Esophagus muscularis mucosa (tissue), 3 donors: ENCODE measurements at regions not wholly inside any gene's neighbourhood (a gene's known extent, or its start where the extent isn't known, plus 50 kb on each side); places are given as distances from the start of the nearest gene placed in this dataset.
"Not testable (repeated sequence)": the region's sequence is repeated elsewhere in the genome, so short reads cannot be mapped to it uniquely, and the experiment has no call there.

Experiments used
- CTCF ChIP-seq, 3 experiments: fragments of 200-600 bp in 2 of 3; fragments of 450-650 bp in 1 of 3; sonication (generic) in 2 of 3; IDR thresholded peaks; one replicate each; pipeline ENCODE4 v1.5.1; 2017 to 2019; ENCODE audit warnings: antibody characterized with exemption in 3 of 3, mild to moderate bottlenecking in 2 of 3, moderate library complexity in 1 of 3
- POLR2A ChIP-seq: fragments of 450-650 bp; IDR thresholded peaks from one replicate; pipeline ENCODE4 v1.6.1; 2017; ENCODE audit warnings: antibody characterized with exemption, moderate library complexity, mild to moderate bottlenecking, low read depth

GRCh38 chr16:10292976-10293375 lies 92.9 kb upstream of the ATF7IP2 start:
- not testable (repeated sequence) for TF ChIP-seq POLR2A; CTCF (IDR thresholded peaks at IDR 0.05)
